SKM-1 treated with dmso at 0.1 percent for 144 hours (cell line): ENCODE measurements at regions not wholly inside any gene's neighbourhood (a gene's known extent, or its start where the extent isn't known, plus 50 kb on each side); places are given as distances from the start of the nearest gene placed in this dataset.

Experiments
- DNase-seq: peaks from one replicate; lab custom pipeline; 2025; ENCODE audit not compliant: unreplicated experiment; lab: John Stamatoyannopoulos, UW

DNA sequence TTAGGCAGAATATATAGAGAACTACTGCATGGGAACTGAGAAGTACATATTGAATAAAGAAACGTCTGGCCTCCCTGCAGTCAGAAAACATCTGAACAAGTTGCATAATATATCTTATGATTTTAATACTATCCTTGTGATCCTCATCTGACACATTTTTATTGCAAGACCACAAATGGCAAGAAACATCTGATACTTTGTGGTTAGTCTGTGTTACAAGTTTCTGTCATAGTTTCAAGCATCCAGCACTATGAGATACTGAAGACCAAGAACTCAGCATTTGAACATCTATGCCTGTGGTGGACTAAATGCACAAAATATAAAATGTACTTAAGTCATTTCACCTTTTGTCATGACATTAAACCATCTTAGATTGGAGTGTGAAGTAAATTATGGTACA, 1175.8 kb upstream of the MIR17HG start:
- no peak for DNase-seq

DNA sequence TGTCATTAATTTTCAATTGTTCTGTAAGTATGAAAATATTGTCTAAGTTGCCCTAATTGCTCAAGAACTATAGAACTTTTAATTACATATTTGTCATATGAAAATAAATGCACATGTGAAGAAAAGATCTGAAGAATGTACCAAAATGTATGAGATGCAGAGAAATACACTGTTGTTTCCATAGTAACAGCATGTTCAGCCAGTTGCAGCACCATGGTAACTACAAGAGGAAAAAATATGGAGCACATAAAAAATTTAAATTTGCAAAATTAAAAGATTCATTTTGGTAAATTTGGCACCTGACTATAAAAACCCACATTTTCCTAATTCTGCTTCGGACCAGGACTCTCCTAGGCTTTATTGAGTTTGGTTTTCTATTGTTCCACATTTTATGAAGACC, 1170.0 kb upstream of the MIR17HG start:
- DNase-seq, result no peak

GRCh38 chr13:90184355-90184754, 1163.1 kb upstream of the MIR17HG start:
- no peak for DNase-seq

DNA sequence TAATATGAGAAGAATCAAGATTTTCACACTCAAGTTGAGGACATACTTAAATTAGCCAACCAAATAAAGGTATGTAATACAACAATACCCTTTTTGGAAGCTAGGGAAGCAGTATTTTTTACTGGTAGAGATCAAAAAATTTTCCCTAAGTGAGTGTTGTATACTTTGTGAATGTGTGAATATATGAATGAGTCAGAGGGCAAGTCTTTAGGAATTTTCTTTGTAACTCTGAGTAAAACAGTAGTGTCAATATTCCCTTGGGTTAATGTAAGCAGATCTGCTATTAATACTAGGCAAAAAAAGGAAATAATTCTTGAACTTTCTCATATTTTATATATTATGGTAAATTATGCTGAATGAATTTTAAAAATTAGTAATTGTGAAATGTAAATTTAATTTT, 1161.8 kb upstream of the MIR17HG start:
- DNase-seq, result no peak

- DNase-seq, result no peak
These were observed 1159.8 kb upstream of the MIR17HG start for GRCh38 chr13:90187478-90188350.

DNA sequence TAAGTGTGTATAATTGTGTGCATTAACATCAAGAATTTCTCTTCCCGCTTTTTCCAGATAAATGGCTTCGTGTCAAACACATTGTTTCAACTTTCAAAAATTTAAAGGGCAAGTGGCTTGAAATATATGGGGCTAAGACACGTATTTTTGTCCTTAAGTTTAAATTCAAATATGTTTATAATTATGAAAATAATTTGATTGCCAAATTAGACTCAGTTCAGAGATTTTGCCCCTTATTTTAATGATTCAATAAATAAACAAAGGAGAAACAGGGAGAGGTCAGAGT, 1159.2 kb upstream of the MIR17HG start:
- DNase-seq, result no peak

GRCh38 chr13:90197722-90198121, 1149.8 kb upstream of the MIR17HG start:
- no peak for DNase-seq

- no peak for DNase-seq
These were observed 1146.3 kb upstream of the MIR17HG start for GRCh38 chr13:90201202-90201601.

- DNase-seq, result no peak
These were observed 1145.6 kb upstream of the MIR17HG start for GRCh38 chr13:90201676-90202460.

DNA sequence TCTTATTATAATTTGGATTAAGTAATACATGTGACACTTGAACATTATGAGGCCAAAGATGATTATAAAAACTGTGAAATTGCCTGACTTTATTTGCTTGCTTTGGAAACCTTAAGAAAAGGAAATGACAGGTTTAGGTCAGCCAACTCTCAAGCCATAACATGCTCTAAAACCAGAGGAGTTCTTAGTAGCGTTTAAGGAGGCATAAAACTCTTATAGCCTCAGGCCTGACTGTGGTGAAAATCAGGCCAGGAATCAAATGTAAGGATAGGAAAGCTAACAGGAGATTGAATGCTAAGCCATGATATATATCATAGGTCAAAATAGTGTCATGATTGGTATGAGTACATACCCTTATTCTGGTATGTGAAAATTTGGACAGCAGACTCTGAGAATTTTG, 1142.4 kb upstream of the MIR17HG start:
- DNase-seq, result no peak

GRCh38 chr13:90205911-90206310, 1141.6 kb upstream of the MIR17HG start:
- no peak for DNase-seq

DNA sequence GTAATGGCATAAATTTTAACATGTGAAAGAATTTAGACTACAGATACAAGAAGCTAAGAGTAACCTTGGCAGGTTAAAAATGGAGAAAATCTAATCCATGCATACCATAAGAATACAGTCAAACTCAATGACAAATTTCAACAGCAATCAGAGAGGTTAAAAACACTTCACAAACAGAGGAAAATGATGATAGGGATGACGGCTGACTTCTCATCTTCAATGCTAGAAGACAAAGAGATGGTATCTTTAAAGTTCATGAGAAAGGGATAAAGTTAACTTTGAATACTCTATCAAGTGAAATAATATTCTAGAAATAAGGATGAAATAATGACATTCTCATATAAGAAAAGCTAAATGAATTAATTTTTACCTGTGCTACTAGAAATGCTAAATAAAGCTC, 1130.2 kb upstream of the MIR17HG start:
- no peak for DNase-seq

- DNase-seq, result no peak
These were observed 1124.7 kb upstream of the MIR17HG start for GRCh38 chr13:90222758-90223157.

- DNase-seq, result no peak
These were observed 1117.2 kb upstream of the MIR17HG start for GRCh38 chr13:90230311-90230710.

DNA sequence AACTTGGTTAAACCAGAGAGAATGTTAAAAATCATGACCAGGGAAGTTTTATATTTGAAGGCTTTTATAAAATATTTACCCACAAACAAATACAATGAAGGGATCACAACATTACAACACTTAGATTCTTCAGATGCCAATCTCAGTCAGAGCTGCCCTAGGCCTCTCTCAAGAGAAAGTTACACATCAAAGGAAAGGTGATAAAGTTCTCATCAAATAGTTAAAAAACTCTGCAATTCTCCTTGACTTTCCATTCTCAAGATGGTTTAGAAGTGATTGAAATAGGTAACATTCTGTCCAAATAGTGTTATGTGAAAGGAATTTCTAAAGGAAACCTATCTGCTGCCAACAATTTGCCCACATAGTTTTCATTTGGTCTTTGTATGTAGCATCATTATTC, 1115.2 kb upstream of the MIR17HG start:
- DNase-seq, result no peak

DNA sequence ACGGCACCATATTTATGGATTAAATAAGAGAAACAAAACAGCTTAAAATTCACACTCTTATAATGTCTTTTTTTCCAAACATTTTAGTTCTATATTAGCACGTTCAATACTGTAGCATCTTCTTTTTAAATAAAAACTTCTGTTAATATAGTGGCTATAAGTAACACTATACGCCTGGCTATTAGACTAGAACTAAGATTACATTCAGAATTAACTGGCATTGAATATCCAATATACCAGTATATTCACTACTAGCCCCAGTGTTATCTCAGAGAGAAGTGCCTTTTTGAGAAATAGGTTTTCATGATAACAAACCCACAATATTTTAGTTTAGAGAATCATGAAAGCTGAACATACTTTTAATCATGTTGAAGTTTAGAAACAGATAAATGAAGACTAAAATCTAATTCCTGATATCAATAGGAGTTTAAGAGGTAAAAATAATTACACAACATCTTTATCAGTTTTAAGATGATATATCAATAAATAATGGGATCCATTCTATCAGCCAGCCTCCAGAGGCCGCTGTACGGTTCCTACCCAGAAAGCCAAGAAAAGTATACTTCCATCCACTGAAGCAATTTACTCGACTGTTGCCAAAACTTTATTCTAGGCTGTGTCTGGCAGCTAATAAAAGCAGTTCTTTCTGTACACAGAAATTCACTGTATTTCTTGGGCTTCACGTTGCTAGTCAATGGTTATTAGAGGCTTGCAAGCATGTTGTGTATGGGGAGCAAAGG, 1113.4 kb upstream of the MIR17HG start:
- no peak for DNase-seq

DNA sequence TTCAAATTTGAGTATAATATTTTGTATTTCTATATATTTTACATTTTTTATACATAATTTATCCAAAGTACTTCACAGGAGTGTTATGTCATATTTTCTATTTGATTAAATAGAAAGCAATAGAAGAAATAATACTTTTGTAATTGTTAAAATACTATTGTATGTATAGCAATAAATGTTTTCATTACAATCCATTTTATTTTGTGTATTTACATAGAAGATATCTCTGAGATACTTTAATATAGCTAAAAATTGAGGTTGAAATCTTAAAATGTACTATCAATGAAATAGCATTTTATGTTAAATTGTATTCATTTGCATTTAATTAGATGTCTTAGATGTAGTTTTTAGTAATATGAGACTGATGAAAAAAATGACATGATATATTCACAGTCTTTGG, 1109.6 kb upstream of the MIR17HG start:
- no peak for DNase-seq

DNA sequence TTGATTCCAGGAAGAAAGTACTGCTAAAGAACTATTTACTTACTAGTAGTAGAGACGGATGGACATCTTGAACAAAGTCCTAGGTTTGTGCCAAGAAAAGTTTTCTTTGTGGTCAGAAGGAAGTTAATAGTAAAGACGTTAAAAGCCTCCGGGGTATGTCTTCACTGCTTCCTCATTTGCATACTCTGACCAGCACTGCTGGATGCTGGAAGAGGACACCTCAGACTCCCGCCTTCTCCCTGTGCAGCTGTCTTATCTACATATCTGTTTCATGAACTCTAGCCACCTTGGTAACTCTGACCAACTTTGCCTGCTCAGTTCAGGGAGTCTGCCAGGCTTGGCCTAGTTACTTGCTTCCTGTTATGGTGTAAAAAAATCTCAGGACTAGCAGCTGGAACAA, 1109.1 kb upstream of the MIR17HG start:
- DNase-seq, result peak; percentile 48

DNA sequence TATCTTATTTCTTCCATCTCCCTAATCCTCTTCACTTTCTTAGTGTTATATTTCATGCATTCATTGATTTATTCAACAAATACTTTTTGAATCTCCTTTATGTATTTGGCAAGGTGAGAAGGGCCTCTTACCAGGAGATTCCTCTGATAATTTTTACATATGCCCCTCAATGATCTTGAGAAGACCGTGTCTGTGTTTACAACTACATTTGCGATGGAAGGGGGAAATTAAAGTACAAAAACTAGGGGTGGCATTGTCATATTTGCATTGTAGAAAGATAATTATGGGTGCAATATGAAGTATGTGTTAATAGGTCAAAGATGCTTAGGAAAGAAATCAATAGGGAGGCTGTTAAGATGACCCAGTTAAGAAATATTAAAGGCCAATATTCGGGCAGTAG, 1108.4 kb upstream of the MIR17HG start:
- no peak for DNase-seq

DNA sequence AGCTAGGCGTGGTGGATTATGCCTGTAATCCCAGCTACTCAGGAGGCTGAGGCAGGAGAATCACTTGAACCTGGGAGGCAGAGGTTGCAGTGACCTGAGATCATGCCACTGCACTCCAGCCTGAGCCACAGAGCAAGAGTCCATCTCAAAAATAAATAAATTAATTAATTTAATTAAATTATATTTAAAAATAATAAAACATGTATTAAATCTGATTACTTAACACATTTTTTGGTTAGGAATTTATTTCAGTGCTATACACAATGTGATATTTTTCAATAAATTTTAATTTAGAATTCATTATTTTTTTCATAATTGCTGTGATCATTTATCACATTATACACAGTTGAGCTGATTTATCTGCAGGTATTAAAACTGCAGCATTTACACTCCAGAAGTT, 1101.5 kb upstream of the MIR17HG start:
- DNase-seq, result no peak

- DNase-seq, result no peak
These were observed 1100.7 kb upstream of the MIR17HG start for GRCh38 chr13:90246687-90247345.
